ENCODE measurements at regions not wholly inside any gene's neighbourhood (a gene's known extent, or its start where the extent isn't known, plus 50 kb on each side); places are given as distances from the start of the nearest gene placed in this dataset.

- H3K27ac Mint-ChIP-seq = no peak overlapping the region
- TF ChIP-seq CTCF (conservative IDR thresholded peaks at IDR 0.05) = no peak
These were observed 278.6 kb downstream of the DUSP6 start for GRCh38 chr12:89073659-89074058.

GRCh38 chr12:89073027-89073398 is 279.3 kb downstream of the DUSP6 start:
- H3K27ac Mint-ChIP-seq = peak overlapping the region; percentile 41
- H3K27ac ChIP-seq (ENCODE audit: low read depth, low read length) = no peak overlapping the region
- H3K9me3 Mint-ChIP-seq = no peaks in the 10 kb centered on the region
- H3K4me1 ChIP-seq (ENCODE audit: control insufficient read depth, insufficient read depth, low read length) = no peaks in the 10 kb centered on the region
- no peaks in the 10 kb centered on the region for H3K9me3 ChIP-seq (ENCODE audit: control insufficient read depth, low read length)
- no peak for TF ChIP-seq CTCF (conservative IDR thresholded peaks at IDR 0.05)
- H3K27me3 ChIP-seq (ENCODE audit: control insufficient read depth, insufficient read depth, low read length, poor library complexity, severe bottlenecking) = no peaks in the 10 kb centered on the region
- no peaks in the 10 kb centered on the region for H3K36me3 ChIP-seq (ENCODE audit: control insufficient read depth, insufficient read depth, low read length)
- H3K9ac ChIP-seq (ENCODE audit: extremely low read depth, low read length, poor library complexity, severe bottlenecking) = no peak overlapping the region
- peaks cover 4% of the 10 kb centered on the region for H3K4me1 Mint-ChIP-seq
- H3K36me3 Mint-ChIP-seq (ENCODE audit: low read depth) = no peaks in the 10 kb centered on the region
- H3K4me3 ChIP-seq (ENCODE audit: low read length) = no peak overlapping the region
- H3K4me3 Mint-ChIP-seq = no peak overlapping the region
- 86 to 100% methylated on average over 1 of the region's 1 CpG for WGBS, 2 experiments (ENCODE audit: insufficient coverage in 1 of 2, insufficient read length in 1 of 2)
- DNase-seq = no peak
- H3K27me3 Mint-ChIP-seq (ENCODE audit: insufficient read depth) = no peaks in the 10 kb centered on the region

More at GRCh38 chr12:89073659-89074058, 278.6 kb downstream of the DUSP6 start:
- H3K4me1 ChIP-seq (ENCODE audit: control insufficient read depth, insufficient read depth, low read length) = no peaks in the 10 kb centered on the region
- no peak overlapping the region for H3K27ac ChIP-seq (ENCODE audit: low read depth, low read length)
- no peaks in the 10 kb centered on the region for H3K9me3 ChIP-seq (ENCODE audit: control insufficient read depth, low read length)
- DNase-seq = no peak
- no peaks in the 10 kb centered on the region for H3K36me3 ChIP-seq (ENCODE audit: control insufficient read depth, insufficient read depth, low read length)
- no peak overlapping the region for H3K4me3 Mint-ChIP-seq
- H3K4me1 Mint-ChIP-seq = peaks cover 4% of the 10 kb centered on the region
- H3K9me3 Mint-ChIP-seq = no peaks in the 10 kb centered on the region
- no peaks in the 10 kb centered on the region for H3K27me3 ChIP-seq (ENCODE audit: control insufficient read depth, insufficient read depth, low read length, poor library complexity, severe bottlenecking)
- no peaks in the 10 kb centered on the region for H3K36me3 Mint-ChIP-seq (ENCODE audit: low read depth)
- H3K27me3 Mint-ChIP-seq (ENCODE audit: insufficient read depth) = no peaks in the 10 kb centered on the region
- H3K4me3 ChIP-seq (ENCODE audit: low read length) = no peak overlapping the region
- no peak overlapping the region for H3K9ac ChIP-seq (ENCODE audit: extremely low read depth, low read length, poor library complexity, severe bottlenecking)

- TF ChIP-seq CTCF (conservative IDR thresholded peaks at IDR 0.05) = no peak
- DNase-seq = no peak
- H3K9ac ChIP-seq (ENCODE audit: extremely low read depth, low read length, poor library complexity, severe bottlenecking) = no peak overlapping the region
- no peak overlapping the region for H3K4me3 ChIP-seq (ENCODE audit: low read length)
- H3K27ac Mint-ChIP-seq = peak overlapping the region; percentile 41
- 95% methylated on average over 4 of the region's 4 CpGs; no CpG with 5 or more reads in 1 of the 2 experiments for WGBS, 2 experiments (ENCODE audit: insufficient coverage in 1 of 2, insufficient read length in 1 of 2)
- H3K27ac ChIP-seq (ENCODE audit: low read depth, low read length) = no peak overlapping the region
- H3K4me3 Mint-ChIP-seq = no peak overlapping the region
- H3K27me3 ChIP-seq (ENCODE audit: control insufficient read depth, insufficient read depth, low read length, poor library complexity, severe bottlenecking) = no peaks in the 10 kb centered on the region
- H3K9me3 Mint-ChIP-seq = no peaks in the 10 kb centered on the region
- no peaks in the 10 kb centered on the region for H3K4me1 ChIP-seq (ENCODE audit: control insufficient read depth, insufficient read depth, low read length)
- H3K9me3 ChIP-seq (ENCODE audit: control insufficient read depth, low read length) = no peaks in the 10 kb centered on the region
- H3K27me3 Mint-ChIP-seq (ENCODE audit: insufficient read depth) = no peaks in the 10 kb centered on the region
- H3K4me1 Mint-ChIP-seq = peaks cover 4% of the 10 kb centered on the region
- H3K36me3 ChIP-seq (ENCODE audit: control insufficient read depth, insufficient read depth, low read length) = no peaks in the 10 kb centered on the region
- no peaks in the 10 kb centered on the region for H3K36me3 Mint-ChIP-seq (ENCODE audit: low read depth)
These were observed 279.8 kb downstream of the DUSP6 start for GRCh38 chr12:89072294-89073026.
